HG03064 (cell line): ENCODE measurements at regions not wholly inside any gene's neighbourhood (a gene's known extent, or its start where the extent isn't known, plus 50 kb on each side); places are given as distances from the start of the nearest gene placed in this dataset.

Experiments
- ATAC-seq: cut with Tn5 transposase; IDR thresholded peaks from one replicate; pipeline ENCODE4 v1.9.1; 2021; ENCODE audit warnings: low read depth; ENCODE audit not compliant: unreplicated experiment

- no peak for ATAC-seq
Observed at GRCh38 chr5:105817416-105817815, 1853.3 kb downstream of the EFNA5 start.

GRCh38 chr5:105816961-105817360 is 1853.8 kb downstream of the EFNA5 start:
- ATAC-seq: no peak

GRCh38 chr5:105812304-105812703 is 1858.4 kb downstream of the EFNA5 start:
- ATAC-seq: no peak

- no peak for ATAC-seq
Observed at GRCh38 chr5:105807951-105808350, 1862.8 kb downstream of the EFNA5 start.

- ATAC-seq: no peak
Observed at GRCh38 chr5:105807290-105807689, 1863.4 kb downstream of the EFNA5 start.

- no peak for ATAC-seq
Observed at GRCh38 chr5:105806596-105806995, 1864.1 kb downstream of the EFNA5 start.

- ATAC-seq: no peak
Observed at GRCh38 chr5:105803431-105803830, 1867.3 kb downstream of the EFNA5 start.

GRCh38 chr5:105794578-105794977 is 1876.2 kb downstream of the EFNA5 start:
- no peak for ATAC-seq

GRCh38 chr5:105789246-105789645 is 1881.5 kb downstream of the EFNA5 start:
- no peak for ATAC-seq

- ATAC-seq: no peak
Observed at GRCh38 chr5:105783811-105784210, 1886.9 kb downstream of the EFNA5 start.

GRCh38 chr5:105782501-105782900 is 1888.2 kb downstream of the EFNA5 start:
- no peak for ATAC-seq

GRCh38 chr5:105773241-105773640 is 1897.5 kb downstream of the EFNA5 start:
- ATAC-seq: no peak

GRCh38 chr5:105767267-105767666 is 1903.5 kb downstream of the EFNA5 start:
- no peak for ATAC-seq

- ATAC-seq: no peak
Observed at GRCh38 chr5:105762728-105763127, 1908.0 kb downstream of the EFNA5 start.

- no peak for ATAC-seq
Observed at GRCh38 chr5:105754056-105754455, 1916.7 kb downstream of the EFNA5 start.

GRCh38 chr5:105752801-105753200 is 1917.9 kb downstream of the EFNA5 start:
- ATAC-seq: no peak

- ATAC-seq: no peak
Observed at GRCh38 chr5:105751908-105752307, 1918.8 kb downstream of the EFNA5 start.

- no peak for ATAC-seq
Observed at GRCh38 chr5:105745111-105745510, 1925.6 kb downstream of the EFNA5 start.

- ATAC-seq: no peak
Observed at GRCh38 chr5:105740242-105740641, 1930.5 kb downstream of the EFNA5 start.

GRCh38 chr5:105739732-105740131 is 1931.0 kb downstream of the EFNA5 start:
- ATAC-seq: no peak

- no peak for ATAC-seq
Observed at GRCh38 chr5:105735704-105736103, 1935.0 kb downstream of the EFNA5 start.

GRCh38 chr5:105730982-105731381 is 1939.8 kb downstream of the EFNA5 start:
- no peak for ATAC-seq

GRCh38 chr5:105726093-105726492 is 1944.6 kb downstream of the EFNA5 start:
- ATAC-seq: no peak
